ENCODE measurements at regions not wholly inside any gene's neighbourhood (a gene's known extent, or its start where the extent isn't known, plus 50 kb on each side); places are given as distances from the start of the nearest gene placed in this dataset.
"Not testable (repeated sequence)": the region's sequence is repeated elsewhere in the genome, so short reads cannot be mapped to it uniquely, and the experiment has no call there.

- Histone ChIP-seq H3K27ac (no peak overlapping the region), H3K4me3 (no peak overlapping the region), H3K36me3 (no peaks in the 10 kb centered on the region), H3K4me1 (no peaks in the 10 kb centered on the region), H3K9me3 (no peaks in the 10 kb centered on the region), H3K27me3 (no peaks in the 10 kb centered on the region)
- DNase-seq = no peak
- in situ Hi-C loops (cut with MboI; ENCODE audit: low pct_ligation_motif_present in 1 of 4, low pct_unique_long_range_greater_than_20kb in 1 of 4, low sequenced_read_pairs in 3 of 4) (no loop called here), intact Hi-C loops (cut with DNase I; ENCODE audit: low total_unique reads) (no loop called here)
- 59 to 69% methylated on average over 3 of the region's 3 CpGs for WGBS, 2 donors (ENCODE audit: low coverage in 1 of 2)
- TF ChIP-seq POLR2AphosphoS5 (IDR thresholded peaks at IDR 0.05) (no peak), POLR2A (IDR thresholded peaks at IDR 0.05) (no peak), CTCF (IDR thresholded peaks at IDR 0.05) (no peak), EP300 (IDR thresholded peaks at IDR 0.05; ENCODE audit: low read depth) (no peak)
Observed at GRCh38 chr4:97072666-97073065, 1070.6 kb downstream of the STPG2 start.

GRCh38 chr4:97073194-97073593 lies 1070.1 kb downstream of the STPG2 start:
- Histone ChIP-seq H3K9me3 (no peaks in the 10 kb centered on the region), H3K4me3 (no peak overlapping the region), H3K27me3 (no peaks in the 10 kb centered on the region), H3K4me1 (no peaks in the 10 kb centered on the region), H3K36me3 (no peaks in the 10 kb centered on the region), H3K27ac (no peak overlapping the region)
- 60 to 61% methylated on average over 3 of the region's 3 CpGs for WGBS, 2 donors (ENCODE audit: low coverage in 1 of 2)
- in situ Hi-C loops (cut with MboI; ENCODE audit: low pct_ligation_motif_present in 1 of 4, low pct_unique_long_range_greater_than_20kb in 1 of 4, low sequenced_read_pairs in 3 of 4) (no loop called here), intact Hi-C loops (cut with DNase I; ENCODE audit: low total_unique reads) (no loop called here)
- no peak for DNase-seq
- TF ChIP-seq POLR2AphosphoS5 (IDR thresholded peaks at IDR 0.05) (no peak), CTCF (IDR thresholded peaks at IDR 0.05) (no peak), POLR2A (IDR thresholded peaks at IDR 0.05) (no peak), EP300 (IDR thresholded peaks at IDR 0.05; ENCODE audit: low read depth) (no peak)

- 93% methylated on average over 2 of the region's 2 CpGs; no CpG with 5 or more reads in 1 of the 2 donors for WGBS, 2 donors (ENCODE audit: low coverage in 1 of 2)
- H3K9me3 ChIP-seq = no peaks in the 10 kb centered on the region
- no peak for TF ChIP-seq POLR2A (IDR thresholded peaks at IDR 0.05)
- no peak for TF ChIP-seq POLR2AphosphoS5 (IDR thresholded peaks at IDR 0.05)
- TF ChIP-seq EP300 (IDR thresholded peaks at IDR 0.05; ENCODE audit: low read depth) = no peak
- TF ChIP-seq CTCF (IDR thresholded peaks at IDR 0.05) = no peak
- in situ Hi-C loops (cut with MboI; ENCODE audit: low pct_ligation_motif_present in 1 of 4, low pct_unique_long_range_greater_than_20kb in 1 of 4, low sequenced_read_pairs in 3 of 4) (no loop called here), intact Hi-C loops (cut with DNase I; ENCODE audit: low total_unique reads) (no loop called here)
- H3K4me1 ChIP-seq = no peaks in the 10 kb centered on the region
- no peak overlapping the region for H3K4me3 ChIP-seq
- H3K27ac ChIP-seq = no peak overlapping the region
- no peak for DNase-seq
- H3K27me3 ChIP-seq = no peaks in the 10 kb centered on the region
- H3K36me3 ChIP-seq = no peaks in the 10 kb centered on the region
Observed at GRCh38 chr4:97074531-97074930, 1068.7 kb downstream of the STPG2 start.

- no peak overlapping the region for H3K27ac ChIP-seq
- no peaks in the 10 kb centered on the region for H3K36me3 ChIP-seq
- intact Hi-C loops (cut with DNase I; ENCODE audit: low total_unique reads) = no loop called here
- no peak overlapping the region for H3K4me3 ChIP-seq
- TF ChIP-seq POLR2AphosphoS5 (IDR thresholded peaks at IDR 0.05) (no peak), EP300 (IDR thresholded peaks at IDR 0.05; ENCODE audit: low read depth) (no peak), POLR2A (IDR thresholded peaks at IDR 0.05) (no peak), CTCF (IDR thresholded peaks at IDR 0.05) (no peak)
- in situ Hi-C loops (cut with MboI; ENCODE audit: low pct_ligation_motif_present in 1 of 4, low pct_unique_long_range_greater_than_20kb in 1 of 4, low sequenced_read_pairs in 3 of 4) = no loop called here
- no peaks in the 10 kb centered on the region for H3K27me3 ChIP-seq
- DNase-seq = no peak
- H3K4me1 ChIP-seq = no peaks in the 10 kb centered on the region
- no peaks in the 10 kb centered on the region for H3K9me3 ChIP-seq
Observed at GRCh38 chr4:97081951-97082350, 1061.3 kb downstream of the STPG2 start.

- H3K4me1 ChIP-seq; H3K27ac ChIP-seq; H3K27me3 ChIP-seq; H3K9me3 ChIP-seq; in situ Hi-C loops (cut with MboI; ENCODE audit: low pct_ligation_motif_present in 1 of 4, low pct_unique_long_range_greater_than_20kb in 1 of 4, low sequenced_read_pairs in 3 of 4); DNase-seq; intact Hi-C loops (cut with DNase I; ENCODE audit: low total_unique reads); H3K36me3 ChIP-seq; H3K4me3 ChIP-seq: not testable (repeated sequence)
- 60 to 74% methylated on average over 1 to 6 of the region's 6 CpGs for WGBS, 2 donors (ENCODE audit: low coverage in 1 of 2)
Observed at GRCh38 chr4:97097036-97097435, 1046.2 kb downstream of the STPG2 start.

- H3K36me3 ChIP-seq; in situ Hi-C loops (cut with MboI; ENCODE audit: low pct_ligation_motif_present in 1 of 4, low pct_unique_long_range_greater_than_20kb in 1 of 4, low sequenced_read_pairs in 3 of 4); DNase-seq; H3K27me3 ChIP-seq; H3K9me3 ChIP-seq; H3K27ac ChIP-seq; intact Hi-C loops (cut with DNase I; ENCODE audit: low total_unique reads); H3K4me3 ChIP-seq; H3K4me1 ChIP-seq: not testable (repeated sequence)
- WGBS, 2 donors (ENCODE audit: low coverage in 1 of 2) = 80 to 81% methylated on average over 1 to 7 of the region's 7 CpGs
Observed at GRCh38 chr4:97101171-97101570, 1042.1 kb downstream of the STPG2 start.

Data from transverse colon (tissue), 4 donors.